HG03442 (cell line): ENCODE measurements at regions not wholly inside any gene's neighbourhood (a gene's known extent, or its start where the extent isn't known, plus 50 kb on each side); places are given as distances from the start of the nearest gene placed in this dataset.

Source experiments
- ATAC-seq: cut with Tn5 transposase; IDR thresholded peaks from one replicate; pipeline ENCODE4 v1.9.1; 2021; ENCODE audit warnings: mild to moderate bottlenecking, moderate library complexity; ENCODE audit not compliant: unreplicated experiment

- no peak for ATAC-seq
These were observed 91.5 kb upstream of the SCOC start for GRCh38 chr4:140281828-140282552.

- no peak for ATAC-seq
These were observed 95.9 kb upstream of the SCOC start for GRCh38 chr4:140277576-140277975.

GRCh38 chr4:140271553-140271952, 101.9 kb upstream of the SCOC start:
- no peak for ATAC-seq

DNA sequence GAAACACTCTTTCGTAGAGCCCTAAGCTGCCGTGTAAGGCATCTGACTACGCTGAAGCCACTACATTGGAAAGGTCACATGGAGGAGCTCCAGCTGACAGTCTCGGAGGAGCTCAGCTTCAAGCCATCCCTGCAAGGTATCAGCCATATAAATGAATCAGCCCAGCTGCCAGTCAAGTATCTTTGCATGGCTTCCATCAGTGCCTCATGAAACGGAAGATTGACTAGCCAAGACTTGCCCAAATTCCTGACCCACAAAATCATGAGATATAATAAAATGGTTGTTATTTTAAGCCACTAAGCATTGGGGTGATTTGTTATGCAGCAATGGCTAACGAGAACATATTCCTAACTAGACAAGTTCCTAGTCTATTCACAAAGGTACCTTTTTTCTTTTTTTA, 104.1 kb upstream of the SCOC start:
- no peak for ATAC-seq

- ATAC-seq, result no peak
These were observed 105.1 kb upstream of the SCOC start for GRCh38 chr4:140268186-140268841.

DNA sequence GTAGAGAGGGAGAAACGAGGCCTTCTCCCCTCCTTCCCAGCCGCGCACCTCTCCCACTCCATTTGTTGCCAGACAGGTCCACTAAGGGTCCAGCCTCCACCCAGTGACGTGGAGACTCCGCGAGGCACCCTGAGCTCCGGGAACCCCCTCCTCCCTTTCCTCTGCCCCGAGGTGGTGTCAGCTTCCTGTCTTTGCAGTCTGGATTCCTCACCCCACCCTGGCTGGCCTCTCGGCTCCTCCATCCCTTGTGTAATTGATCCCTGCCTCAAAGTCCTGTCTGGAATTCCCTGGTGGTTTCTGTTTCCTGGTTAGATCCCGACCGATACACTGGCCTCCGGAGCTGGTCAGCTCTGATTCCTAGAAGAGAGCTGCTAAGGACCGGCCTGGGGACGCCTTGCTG, 105.9 kb upstream of the SCOC start:
- ATAC-seq, result no peak

DNA sequence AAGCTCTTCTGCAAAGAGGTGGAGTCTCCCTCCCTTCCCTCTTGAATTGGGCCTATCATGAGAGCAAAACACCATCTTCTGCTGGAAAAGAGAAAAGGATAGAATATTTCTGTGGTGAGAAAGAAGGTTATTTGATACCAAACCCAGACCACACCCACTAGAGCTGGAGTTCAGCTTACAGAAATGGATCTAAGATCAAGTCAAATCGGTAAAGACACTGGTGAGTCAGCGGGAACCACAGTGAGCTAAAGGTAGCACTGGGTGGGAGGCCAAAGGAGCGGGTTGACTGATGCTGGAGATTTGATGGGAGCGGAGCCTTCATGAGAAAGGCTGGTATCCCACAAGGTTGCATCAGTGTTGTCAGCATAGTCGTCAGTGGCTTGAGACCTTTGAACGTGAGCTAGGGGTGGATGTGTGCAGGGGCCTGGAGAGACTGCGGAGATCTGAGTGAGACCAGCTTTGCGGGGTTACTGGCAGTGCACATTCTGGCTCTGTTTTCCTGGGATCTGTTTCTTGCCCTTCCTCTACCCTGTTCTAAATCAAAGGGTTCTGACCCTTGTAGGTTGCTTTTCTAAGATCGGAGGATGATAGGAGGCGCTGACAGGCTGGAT, 106.4 kb upstream of the SCOC start:
- ATAC-seq, result no peak

DNA sequence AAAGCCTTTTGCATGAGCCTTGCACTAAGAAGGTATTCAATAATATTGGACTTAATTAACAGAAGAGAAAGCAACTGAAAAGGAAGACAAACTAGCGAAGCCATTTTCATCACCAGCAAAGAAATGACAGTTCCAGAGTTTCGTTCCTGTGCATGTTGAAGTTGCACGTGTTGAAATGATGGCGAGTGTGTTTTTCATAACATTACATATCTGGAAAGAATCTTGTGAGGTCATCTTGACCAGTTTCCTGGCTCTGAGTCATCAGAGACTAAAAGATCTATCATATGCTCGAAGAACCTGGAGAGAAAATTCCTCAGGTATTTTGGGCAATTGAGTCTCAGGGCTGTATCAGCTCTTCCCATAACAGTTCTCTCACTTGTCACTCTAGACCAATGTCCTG, 106.2 kb upstream of the MAML3 start:
- no peak for ATAC-seq

GRCh38 chr4:140258476-140258875, 104.5 kb upstream of the MAML3 start:
- no peak for ATAC-seq

- ATAC-seq, result no peak
These were observed 103.7 kb upstream of the MAML3 start for GRCh38 chr4:140257461-140258305.

- ATAC-seq, result no peak
These were observed 103.0 kb upstream of the MAML3 start for GRCh38 chr4:140256941-140257340.

DNA sequence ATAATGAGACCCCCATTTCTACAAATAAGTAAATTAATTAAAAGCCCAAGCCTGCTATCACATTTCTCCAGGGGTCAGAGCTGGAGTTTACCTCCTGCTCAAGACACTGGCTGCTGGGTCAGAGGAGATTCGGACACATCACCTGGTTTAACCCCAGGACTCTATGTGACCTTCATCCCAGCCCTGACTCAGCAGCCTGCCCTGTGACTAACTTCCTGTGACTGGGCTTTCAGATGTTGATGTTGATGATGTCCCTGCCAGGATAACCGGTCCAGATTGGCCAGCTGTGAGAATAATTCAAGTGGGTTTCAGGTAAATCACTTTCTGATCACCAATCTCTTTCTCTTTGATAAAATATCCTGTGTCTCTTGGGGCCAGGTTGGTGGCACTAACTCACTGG, 102.4 kb upstream of the MAML3 start:
- no peak for ATAC-seq

DNA sequence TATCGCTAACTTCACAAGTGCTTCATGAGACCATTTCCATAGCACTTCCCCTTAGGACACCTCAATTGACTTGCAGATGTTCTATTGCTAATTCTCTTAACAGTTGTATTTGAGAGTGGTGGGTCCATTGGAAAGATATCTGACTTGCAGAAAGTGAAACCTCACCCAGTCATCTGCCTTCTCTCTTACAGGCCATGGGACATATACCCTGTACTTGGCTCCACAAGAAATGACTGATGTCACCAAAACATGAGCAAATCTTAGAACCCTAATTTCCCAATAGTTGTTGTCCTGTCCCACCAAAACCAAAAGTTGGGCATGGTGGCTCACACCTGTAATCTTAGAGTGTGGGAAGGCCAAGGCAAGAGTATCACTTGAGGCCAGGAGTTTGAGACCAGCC, 101.9 kb upstream of the MAML3 start:
- no peak for ATAC-seq

GRCh38 chr4:140255467-140255866, 101.5 kb upstream of the MAML3 start:
- ATAC-seq, result no peak

DNA sequence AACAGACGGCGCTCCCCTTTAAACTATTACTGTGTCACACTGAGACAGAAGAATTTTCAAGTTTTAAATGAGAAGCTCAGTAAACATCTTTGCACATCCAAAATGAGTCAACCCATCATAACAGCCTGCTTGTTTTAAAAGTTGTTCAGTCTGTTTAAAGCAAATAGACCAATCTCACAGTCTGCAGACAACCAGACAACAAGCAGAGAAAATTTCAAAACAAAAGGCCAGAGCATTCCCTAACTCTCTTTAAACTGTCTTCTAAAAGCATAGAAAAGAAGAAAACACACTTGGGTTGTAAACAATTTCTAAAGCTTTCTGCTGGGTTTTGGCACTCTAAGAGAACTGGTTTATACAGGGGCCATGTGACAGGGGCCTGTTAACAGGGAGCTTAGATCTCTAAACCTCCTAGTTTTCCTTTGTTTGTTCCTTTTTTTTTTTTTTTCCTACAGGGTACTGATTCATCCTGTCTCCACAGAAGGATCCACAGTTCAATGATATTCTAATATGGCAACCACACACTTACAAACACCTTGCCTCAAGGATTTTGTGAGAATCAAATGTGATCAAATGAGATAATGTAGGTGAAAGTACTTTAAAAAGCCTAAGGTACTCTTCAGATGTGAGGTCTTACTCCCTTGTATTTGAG, 100.8 kb upstream of the MAML3 start:
- ATAC-seq, result no peak

GRCh38 chr4:140253556-140254027, 99.6 kb upstream of the MAML3 start:
- no peak for ATAC-seq

GRCh38 chr4:140252742-140253555, 99.0 kb upstream of the MAML3 start:
- no peak for ATAC-seq

DNA sequence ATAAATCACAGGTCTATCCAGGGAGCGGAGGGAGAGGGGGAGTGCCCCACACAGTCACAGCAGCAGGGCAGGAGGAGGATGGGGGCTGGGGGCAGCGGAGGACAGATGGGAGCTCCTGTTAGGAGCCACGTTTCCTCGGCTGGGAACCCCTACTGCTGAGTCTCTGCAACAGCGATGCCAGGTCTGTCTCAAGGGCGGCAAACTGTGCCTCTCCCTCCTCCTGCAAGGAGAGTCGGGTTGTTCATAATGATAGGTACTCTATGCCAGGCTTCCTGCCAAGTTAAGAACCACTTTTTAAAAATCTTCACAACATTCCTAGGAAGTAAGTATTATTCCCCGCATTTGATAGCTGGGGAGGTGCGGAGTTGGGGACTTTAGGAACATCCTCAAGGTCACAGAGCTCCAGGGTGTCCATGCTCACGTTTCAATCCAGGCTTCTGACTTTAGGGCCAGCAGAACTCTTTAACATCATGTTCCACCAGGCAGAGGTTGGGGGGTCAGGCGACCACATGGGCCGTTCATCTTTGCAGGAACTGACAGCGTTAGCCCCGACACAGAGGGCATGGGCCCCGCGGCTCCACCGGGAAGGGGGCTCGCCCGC, 98.3 kb upstream of the MAML3 start:
- ATAC-seq, result no peak

DNA sequence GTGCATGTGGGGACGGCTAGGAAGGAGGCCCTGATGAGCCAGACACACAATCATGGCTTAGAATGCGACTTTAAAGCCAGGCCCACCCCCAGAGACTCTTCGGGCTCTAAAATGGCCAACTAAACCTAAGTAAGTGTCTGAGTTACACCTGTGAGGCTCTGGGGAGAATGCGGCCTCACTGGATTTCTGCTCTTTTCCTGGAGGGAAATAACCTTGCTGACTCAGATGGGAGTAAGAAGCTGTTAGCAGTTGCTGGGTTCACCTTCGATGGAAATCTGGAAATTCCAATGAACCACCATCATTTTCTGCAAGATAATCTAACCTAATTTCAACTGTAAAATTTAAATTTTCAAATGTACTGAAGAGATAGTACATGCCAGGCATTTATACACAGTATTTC, 97.6 kb upstream of the MAML3 start:
- no peak for ATAC-seq
